GM19351 (cell line): ENCODE measurements at regions not wholly inside any gene's neighbourhood (a gene's known extent, or its start where the extent isn't known, plus 50 kb on each side); places are given as distances from the start of the nearest gene placed in this dataset.

Source experiments
- ATAC-seq: cut with Tn5 transposase; IDR thresholded peaks from one replicate; pipeline ENCODE4 v1.9.1; 2021; ENCODE audit warnings: mild to moderate bottlenecking, moderate library complexity; ENCODE audit not compliant: unreplicated experiment

- no peak for ATAC-seq
These were observed 77.4 kb upstream of the ALDH1B1 start for GRCh38 chr9:38315085-38315595.

DNA sequence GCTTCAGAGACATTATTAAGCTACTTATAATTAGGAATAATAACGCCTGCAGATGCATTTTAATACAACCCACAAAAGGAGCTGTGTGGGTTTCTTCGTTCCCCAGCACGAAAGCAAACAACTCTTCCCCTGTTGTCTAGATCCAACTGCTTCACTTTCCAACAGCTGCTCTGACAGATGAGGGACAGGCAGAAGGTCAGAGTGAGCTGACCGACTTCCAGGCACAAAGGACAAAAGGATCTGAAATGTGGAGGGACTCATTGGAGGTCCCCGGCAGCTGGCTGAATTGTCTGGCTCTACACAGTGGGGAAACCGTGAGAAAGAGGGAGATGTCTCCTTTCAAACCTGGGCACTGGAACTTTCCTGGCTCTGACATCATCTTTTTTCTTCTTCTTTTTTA lies 79.1 kb upstream of the ALDH1B1 start:
- no peak for ATAC-seq

DNA sequence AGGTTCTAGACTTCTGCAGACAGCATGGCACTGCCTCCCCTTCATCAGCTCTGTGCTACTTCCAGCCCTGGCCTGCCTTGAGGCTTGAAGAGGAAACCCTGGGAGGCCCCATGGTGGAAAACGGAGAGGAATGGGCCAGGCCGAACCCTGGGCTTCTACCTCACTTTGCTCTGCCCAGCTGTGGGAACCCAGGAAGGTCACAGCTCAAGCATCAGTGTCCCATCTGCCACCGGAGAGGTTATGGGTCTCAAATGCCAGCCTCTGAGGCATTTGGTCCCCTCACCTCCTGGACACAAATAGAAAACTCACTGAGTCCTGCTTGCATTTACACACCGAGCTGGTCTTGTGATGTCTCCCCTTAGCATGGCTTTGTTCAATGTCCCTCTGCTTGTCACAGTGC lies 80.1 kb upstream of the ALDH1B1 start:
- no peak for ATAC-seq

DNA sequence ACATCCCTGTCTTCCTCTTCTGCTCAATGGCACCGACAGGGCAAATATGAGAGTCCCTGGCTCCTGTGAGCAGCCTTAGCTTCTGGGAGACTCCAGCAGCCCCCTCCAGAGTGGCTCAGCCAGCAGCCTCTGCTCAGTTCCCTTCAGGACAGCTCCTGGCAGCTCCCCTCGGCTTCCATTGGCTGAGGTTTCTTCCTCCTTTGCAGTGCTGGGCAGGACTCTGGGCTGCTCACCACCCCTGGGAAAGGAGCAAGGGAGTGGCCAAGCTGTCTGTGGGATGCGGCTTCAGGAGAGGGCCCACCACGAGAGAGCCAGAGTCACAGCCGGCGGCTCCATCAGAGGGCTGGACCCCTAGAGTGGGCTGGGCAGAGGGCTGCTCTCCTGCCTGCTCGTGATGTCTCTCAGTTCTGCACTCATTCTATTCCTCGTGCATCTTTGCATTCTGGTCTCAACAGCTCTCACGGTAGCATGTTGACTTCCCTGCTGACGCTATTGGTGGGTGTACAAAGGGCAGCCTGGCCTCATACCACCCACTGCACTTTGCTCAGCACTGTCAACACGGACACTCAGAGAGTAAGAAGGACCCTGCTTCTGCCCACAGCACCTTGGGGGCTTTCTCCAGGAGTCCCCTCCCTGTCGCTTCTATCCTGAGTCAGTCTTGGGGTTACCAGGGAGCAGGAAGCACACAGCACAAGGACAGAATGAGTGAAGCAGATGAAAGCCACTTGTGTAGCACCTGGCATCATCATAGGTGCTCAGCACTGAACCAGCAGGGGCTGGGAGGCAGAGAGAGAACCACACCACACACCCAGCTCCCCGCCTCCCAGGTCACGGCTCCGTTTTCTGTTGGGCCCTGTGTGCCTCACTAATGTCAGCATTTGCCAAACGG lies 80.9 kb upstream of the ALDH1B1 start:
- no peak for ATAC-seq

DNA sequence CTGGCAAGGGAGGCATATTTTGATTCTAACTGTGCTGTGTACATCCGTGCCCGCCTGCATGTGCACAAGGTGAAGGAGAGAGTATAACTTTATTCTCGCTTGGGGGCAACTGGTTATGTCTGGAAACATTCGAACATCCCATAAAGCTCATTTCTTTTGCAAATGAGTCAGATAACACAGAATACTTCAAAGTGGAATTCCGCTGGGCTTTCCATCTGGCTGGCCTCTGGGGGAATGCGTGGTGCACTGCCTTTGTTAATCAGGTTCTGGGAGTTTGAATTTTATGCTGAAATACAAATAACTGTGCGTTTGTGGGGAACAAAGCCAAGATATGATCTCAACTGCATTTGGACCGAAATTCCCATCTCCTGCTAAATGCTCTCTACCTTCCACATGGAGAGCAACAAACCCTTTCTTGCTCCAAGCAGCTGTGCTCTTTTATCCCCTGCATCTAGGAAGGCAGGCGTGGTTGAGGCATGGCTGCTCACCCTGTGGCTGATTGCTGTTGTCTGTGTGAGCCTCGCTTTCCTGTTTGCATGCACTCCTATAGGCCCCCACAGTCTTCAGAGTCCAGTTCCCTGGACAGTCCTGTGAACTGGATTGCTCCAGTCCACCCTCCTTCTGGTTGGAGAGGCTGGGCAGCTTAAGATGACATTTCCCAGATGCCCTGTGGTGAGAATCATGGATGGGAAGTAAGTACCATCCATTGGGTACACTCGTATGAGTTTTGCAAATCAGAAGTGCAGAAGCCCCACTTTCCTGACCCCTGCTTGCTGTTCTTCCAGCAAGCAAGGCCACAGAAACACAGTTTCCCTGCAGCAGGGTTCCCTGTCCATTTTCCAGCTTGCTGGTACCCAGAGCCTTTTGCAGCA lies 82.9 kb upstream of the ALDH1B1 start:
- ATAC-seq: no peak

- ATAC-seq: no peak
These were observed 84.4 kb upstream of the ALDH1B1 start for GRCh38 chr9:38308136-38308535.

- ATAC-seq: no peak
These were observed 85.6 kb upstream of the ALDH1B1 start for GRCh38 chr9:38306899-38307298.

DNA sequence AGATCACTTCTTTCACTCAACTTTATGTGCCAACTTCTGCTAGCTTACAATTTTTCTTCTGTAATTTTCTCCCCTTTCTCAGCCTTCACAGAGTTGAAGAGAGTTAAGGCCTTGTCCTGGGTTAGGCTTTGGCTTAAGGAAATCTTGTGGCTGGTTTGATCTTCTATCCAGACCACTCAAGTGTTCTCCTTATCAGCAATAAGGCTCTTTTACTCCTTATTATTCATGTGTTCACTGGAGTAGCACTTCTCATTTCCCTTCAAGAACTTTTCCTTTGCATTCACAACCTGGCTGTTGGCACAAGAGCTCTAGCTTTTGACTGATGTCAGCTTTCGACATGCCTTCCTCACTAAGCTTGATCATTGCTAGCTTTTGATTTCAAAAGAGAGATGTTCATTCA lies 86.9 kb upstream of the ALDH1B1 start:
- ATAC-seq: no peak

DNA sequence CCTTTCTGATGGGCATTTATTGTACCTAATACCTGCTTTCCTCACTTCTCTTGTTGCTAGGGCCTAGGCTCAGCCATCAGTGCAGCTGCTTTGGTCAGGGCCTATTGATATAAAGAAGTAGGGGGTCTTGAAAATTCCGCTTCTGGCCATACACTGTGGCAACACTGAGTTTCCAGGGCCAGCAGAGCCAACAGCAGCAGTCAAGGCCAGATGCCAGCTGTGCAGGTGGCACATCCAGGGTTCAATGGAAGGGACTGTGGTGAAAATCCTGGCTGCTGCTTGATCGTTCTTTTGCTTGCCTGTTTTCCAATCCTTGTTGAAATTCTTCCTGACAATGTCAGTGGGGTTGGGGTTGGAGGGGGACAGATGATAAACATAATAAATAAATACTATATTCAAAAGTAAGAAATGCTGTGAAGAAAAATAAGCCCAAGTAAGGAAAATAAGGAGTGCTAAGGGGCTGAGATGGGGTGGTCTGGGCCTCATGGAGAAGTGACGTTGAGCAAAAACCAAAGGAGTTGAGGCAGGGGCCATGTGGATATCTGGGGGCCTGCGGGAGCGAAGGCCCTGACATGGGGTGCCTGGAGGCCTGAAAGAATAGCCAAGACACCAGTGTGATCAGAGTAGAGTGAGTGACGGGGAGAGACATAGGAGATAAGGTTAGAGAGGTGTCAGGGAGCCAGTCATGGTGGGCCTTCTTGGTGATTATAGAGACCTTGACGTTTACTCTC lies 91.0 kb upstream of the ALDH1B1 start:
- no peak for ATAC-seq

DNA sequence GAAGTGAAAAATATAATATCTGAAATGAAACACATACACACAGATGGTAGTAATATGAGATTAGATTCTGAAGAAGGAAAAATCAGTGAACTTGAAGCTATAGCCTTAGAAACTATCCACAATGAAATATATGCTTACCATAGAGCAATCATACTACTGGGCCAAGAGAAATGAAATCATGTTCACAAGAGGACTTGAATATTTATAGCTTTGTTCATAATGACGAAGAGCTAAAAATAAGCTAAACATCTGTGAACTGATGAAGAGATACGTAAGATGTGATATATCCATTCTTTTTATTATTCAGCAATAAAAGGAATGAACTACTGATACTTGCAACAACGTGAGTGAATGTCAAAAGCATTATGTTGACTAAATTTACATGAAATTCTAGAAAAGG lies 92.6 kb upstream of the ALDH1B1 start:
- no peak for ATAC-seq

- no peak for ATAC-seq
These were observed 93.6 kb upstream of the ALDH1B1 start for GRCh38 chr9:38298904-38299303.

DNA sequence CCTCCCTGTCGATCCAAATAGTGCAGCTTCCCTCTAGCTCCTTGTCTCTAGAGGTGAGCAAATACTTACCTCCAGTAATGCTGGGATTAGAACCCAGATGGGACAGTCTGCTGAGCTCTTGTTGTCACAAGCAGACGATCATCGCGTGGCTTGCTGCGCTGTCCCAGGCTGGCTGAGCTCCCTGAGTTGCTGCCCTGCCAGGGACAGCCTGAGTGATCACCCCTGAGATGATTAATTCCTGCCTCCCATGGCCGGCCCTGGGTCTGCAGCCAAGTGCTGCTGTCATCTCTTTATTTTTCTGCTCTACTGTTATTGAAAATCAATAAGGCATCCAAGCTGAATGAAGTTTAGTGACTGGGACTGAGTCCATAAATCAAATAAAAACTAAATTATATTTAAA lies 94.0 kb upstream of the ALDH1B1 start:
- no peak for ATAC-seq

GRCh38 chr9:38296807-38297206 lies 95.7 kb upstream of the ALDH1B1 start:
- no peak for ATAC-seq

DNA sequence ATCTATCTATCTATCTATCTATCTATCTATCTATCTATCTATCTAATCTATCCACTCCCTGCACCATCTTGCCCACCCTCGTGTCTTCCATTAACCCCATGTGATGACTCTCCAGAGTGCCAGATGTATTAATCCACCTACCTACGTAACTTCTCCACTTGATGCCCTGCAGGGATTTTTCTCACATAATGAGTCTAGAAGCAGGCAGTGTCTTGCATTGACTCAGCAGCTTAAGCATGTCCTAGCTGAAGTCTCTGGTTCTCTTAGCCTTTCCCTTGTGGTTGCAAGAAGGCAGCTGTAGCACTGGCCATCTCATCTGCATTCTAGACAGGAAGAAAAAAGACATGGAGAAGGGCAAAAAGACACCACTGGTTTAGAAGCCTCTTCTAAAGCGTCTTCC lies 96.7 kb upstream of the ALDH1B1 start:
- no peak for ATAC-seq

DNA sequence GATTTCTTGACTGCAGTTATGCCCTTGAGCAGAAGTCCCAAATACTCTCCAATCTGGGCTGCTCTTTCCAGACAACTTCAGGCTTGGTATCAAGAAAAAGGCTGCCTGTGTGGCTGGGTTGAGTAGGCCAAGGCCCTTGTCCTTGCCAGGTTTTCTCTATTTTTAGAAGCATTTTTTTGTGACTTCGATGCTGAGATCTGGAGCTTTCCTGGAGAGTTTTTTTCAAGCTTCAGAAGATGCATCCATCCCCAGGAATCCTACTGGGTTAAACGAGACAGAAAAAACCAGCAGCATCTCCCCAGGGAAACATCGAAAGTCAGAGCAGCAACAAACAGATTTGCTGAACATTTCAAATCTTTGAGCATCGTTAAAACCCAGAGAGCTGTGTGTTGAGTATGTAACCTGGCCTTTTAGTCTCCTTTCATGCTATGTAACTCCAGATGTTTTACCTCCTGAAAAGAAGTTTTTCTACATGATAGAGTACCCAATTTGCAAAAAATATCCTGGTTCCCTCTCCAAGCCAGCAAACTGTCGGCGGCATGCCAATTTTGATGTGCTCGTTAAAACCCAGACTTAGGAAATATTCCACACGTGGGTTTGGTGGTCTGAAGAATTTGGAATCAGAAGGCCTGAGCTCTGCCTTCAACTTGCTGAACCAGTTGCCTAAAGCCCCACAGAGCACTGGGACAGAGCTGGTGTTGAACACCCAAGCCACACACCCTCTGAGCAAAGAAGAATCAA lies 98.1 kb upstream of the ALDH1B1 start:
- no peak for ATAC-seq

DNA sequence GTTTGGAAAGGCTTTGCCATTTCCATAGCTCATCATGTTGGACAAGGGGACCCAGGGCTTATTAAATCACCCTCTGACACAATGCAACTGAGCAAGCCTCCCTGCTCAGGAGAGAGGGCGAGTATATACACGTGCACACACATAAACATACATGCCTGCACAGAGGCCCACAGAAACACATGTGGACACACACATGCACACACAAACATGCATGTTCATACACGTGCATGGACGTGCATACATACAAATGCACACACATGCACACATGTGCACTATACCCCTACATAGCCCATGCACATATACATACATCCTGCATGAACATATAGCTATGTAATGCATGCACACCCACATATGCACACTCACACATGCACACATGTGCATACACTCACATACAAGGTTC lies 99.5 kb upstream of the ALDH1B1 start:
- no peak for ATAC-seq

GRCh38 chr9:38292480-38292879 lies 100.0 kb upstream of the ALDH1B1 start:
- no peak for ATAC-seq

DNA sequence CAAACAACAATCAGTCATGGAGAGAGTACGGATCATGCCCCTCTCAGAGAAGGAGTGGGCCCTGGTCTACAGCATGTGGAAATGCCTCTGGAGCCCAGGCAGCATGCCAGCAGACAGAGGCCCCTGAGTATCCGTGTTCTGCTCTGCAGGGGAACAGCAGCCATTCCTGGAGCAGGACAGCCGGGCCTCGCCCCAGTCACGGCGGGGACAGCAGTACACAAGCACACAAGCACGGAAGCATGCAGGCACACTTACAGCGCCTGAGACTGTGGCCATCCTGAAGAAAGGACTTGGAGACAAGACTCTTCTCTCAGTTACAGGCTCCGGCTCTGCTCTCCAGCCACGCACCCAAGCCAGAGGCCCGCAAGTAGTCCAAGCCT lies 102.6 kb upstream of the ALDH1B1 start:
- ATAC-seq: no peak

DNA sequence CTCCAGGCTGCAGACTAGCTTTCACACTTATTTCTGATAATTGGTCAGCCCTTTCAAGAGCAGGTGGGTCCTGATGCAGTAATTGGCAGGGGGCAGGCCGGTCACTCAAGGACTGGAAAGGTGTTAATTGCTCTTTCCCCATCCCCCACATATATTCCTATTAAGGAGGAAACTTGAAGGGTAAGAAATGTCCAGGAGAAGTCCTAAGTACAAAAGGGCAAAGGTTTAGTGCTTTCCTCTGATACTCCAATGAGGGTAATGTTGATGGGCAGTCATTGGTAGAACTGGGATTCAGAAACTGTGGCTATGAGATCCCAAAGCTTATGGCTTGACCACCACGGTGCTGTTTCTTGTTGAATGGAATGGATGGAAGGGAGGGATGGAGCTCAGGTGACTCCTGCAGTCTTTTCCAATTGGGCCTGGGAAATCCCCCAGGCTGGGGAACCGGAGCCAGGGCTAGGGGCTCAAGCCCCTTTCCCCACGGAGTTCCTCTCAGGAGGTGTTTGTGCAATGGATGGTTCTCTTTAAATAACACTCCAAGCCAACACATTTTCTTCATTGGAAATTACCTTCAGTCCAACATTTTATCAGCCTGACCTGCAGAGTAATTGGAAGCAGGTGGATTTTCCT lies 103.2 kb upstream of the ALDH1B1 start:
- no peak for ATAC-seq

GRCh38 chr9:38288502-38288901 lies 104.0 kb upstream of the ALDH1B1 start:
- ATAC-seq: no peak
